GM19025 (cell line): ENCODE measurements at regions not wholly inside any gene's neighbourhood (a gene's known extent, or its start where the extent isn't known, plus 50 kb on each side); places are given as distances from the start of the nearest gene placed in this dataset.

ENCODE experiments used
- ATAC-seq: cut with Tn5 transposase; IDR thresholded peaks from one replicate; pipeline ENCODE4 v1.9.1; 2021; ENCODE audit warnings: mild to moderate bottlenecking, low read depth, moderate library complexity; ENCODE audit not compliant: unreplicated experiment

- ATAC-seq = no peak
Measured at GRCh38 chr9:99326112-99326916, 104.2 kb downstream of the SEC61B start.

GRCh38 chr9:99326917-99327189 is 104.8 kb downstream of the SEC61B start:
- ATAC-seq = no peak

- no peak for ATAC-seq
Measured at GRCh38 chr9:99327667-99328066, 105.6 kb downstream of the SEC61B start.

GRCh38 chr9:99335280-99335679 is 113.2 kb downstream of the SEC61B start:
- ATAC-seq = no peak

GRCh38 chr9:99336005-99336404 is 113.9 kb downstream of the SEC61B start:
- no peak for ATAC-seq

- ATAC-seq = no peak
Measured at GRCh38 chr9:99336531-99336930, 114.4 kb downstream of the SEC61B start.

- no peak for ATAC-seq
Measured at GRCh38 chr9:99340281-99340680, 118.2 kb downstream of the SEC61B start.

GRCh38 chr9:99341686-99342085 is 119.6 kb downstream of the SEC61B start:
- no peak for ATAC-seq

GRCh38 chr9:99345451-99345850 is 123.4 kb downstream of the SEC61B start:
- no peak for ATAC-seq

GRCh38 chr9:99345942-99346341 is 123.9 kb downstream of the SEC61B start:
- no peak for ATAC-seq

GRCh38 chr9:99347568-99347967 is 125.5 kb downstream of the SEC61B start:
- ATAC-seq = no peak

GRCh38 chr9:99348289-99348688 is 126.2 kb downstream of the SEC61B start:
- ATAC-seq = no peak

GRCh38 chr9:99349870-99350269 is 127.8 kb downstream of the SEC61B start:
- no peak for ATAC-seq

- no peak for ATAC-seq
Measured at GRCh38 chr9:99350461-99350860, 128.4 kb downstream of the SEC61B start.

- no peak for ATAC-seq
Measured at GRCh38 chr9:99351647-99352046, 129.6 kb downstream of the SEC61B start.

- no peak for ATAC-seq
Measured at GRCh38 chr9:99352826-99353225, 130.7 kb downstream of the SEC61B start.

- ATAC-seq = no peak
Measured at GRCh38 chr9:99353408-99353807, 131.3 kb downstream of the SEC61B start.

- ATAC-seq = no peak
Measured at GRCh38 chr9:99354104-99354503, 132.0 kb downstream of the SEC61B start.

GRCh38 chr9:99356512-99356971 is 134.5 kb downstream of the SEC61B start:
- ATAC-seq = no peak

GRCh38 chr9:99357575-99357974 is 135.5 kb downstream of the SEC61B start:
- no peak for ATAC-seq

- ATAC-seq = no peak
Measured at GRCh38 chr9:99358668-99359067, 136.6 kb downstream of the SEC61B start.

GRCh38 chr9:99359336-99359735 is 137.3 kb downstream of the SEC61B start:
- no peak for ATAC-seq

- ATAC-seq = no peak
Measured at GRCh38 chr9:99360026-99360425, 137.9 kb downstream of the SEC61B start.
